Neural progenitor cell (in vitro differentiated cells): ENCODE measurements at regions not wholly inside any gene's neighbourhood (a gene's known extent, or its start where the extent isn't known, plus 50 kb on each side); places are given as distances from the start of the nearest gene placed in this dataset.

Experiments used
- EZH2phosphoT487 ChIP-seq: fragments of 200-600 bp; sonication (generic); IDR thresholded peaks from 2 replicates; pipeline ENCODE4 v1.6.1; 2017; ENCODE audit warnings: antibody characterized with exemption
- TF ChIP-seq, protein P1 (sequence below): fragments of 200-600 bp; sonication (generic); IDR thresholded peaks from 2 replicates; pipeline ENCODE4 v1.5.1; 2017; ENCODE audit warnings: antibody characterized with exemption, mild to moderate bottlenecking

DNA sequence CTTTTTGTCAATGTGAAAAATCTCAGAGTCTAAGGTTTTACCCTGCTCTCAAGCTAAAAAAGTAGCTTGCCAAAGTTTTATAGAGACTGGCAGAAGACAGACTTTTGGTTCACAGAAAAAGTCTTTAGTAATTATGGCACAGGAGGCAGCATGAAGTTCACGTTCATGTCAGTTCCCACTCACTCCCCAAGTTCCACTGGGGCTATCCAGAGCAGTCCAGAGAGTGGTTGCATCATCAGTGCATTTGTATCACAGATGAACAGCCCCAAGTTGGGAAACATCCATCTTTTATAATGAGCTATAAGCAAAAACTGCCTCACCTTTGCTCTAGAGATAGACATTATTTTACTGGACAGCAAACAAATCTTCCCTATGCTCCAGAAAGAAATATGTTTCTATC is 454.1 kb upstream of the AGTR1 start:
- TF ChIP-seq, protein P1, sequence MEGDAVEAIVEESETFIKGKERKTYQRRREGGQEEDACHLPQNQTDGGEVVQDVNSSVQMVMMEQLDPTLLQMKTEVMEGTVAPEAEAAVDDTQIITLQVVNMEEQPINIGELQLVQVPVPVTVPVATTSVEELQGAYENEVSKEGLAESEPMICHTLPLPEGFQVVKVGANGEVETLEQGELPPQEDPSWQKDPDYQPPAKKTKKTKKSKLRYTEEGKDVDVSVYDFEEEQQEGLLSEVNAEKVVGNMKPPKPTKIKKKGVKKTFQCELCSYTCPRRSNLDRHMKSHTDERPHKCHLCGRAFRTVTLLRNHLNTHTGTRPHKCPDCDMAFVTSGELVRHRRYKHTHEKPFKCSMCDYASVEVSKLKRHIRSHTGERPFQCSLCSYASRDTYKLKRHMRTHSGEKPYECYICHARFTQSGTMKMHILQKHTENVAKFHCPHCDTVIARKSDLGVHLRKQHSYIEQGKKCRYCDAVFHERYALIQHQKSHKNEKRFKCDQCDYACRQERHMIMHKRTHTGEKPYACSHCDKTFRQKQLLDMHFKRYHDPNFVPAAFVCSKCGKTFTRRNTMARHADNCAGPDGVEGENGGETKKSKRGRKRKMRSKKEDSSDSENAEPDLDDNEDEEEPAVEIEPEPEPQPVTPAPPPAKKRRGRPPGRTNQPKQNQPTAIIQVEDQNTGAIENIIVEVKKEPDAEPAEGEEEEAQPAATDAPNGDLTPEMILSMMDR = no peak
- TF ChIP-seq EZH2phosphoT487 = no peak
